ENCODE measurements at regions not wholly inside any gene's neighbourhood (a gene's known extent, or its start where the extent isn't known, plus 50 kb on each side); places are given as distances from the start of the nearest gene placed in this dataset.

- Histone ChIP-seq H3K36me3 (ENCODE audit: insufficient read depth, low read length) (no peaks in the 10 kb centered on the region), H3K4me3 (ENCODE audit: insufficient read depth, low read depth, low read length) (no peak overlapping the region), H3K4me2 (ENCODE audit: low read length) (no peak overlapping the region), H3K4me1 (ENCODE audit: insufficient read depth, low read length) (peaks cover 4% of the 10 kb centered on the region), H3K79me2 (ENCODE audit: insufficient read depth, low read length) (no peaks in the 10 kb centered on the region), H2AFZ (ENCODE audit: low read depth, low read length) (no peak overlapping the region), H3K27me3 (ENCODE audit: insufficient read depth, low read length) (no peaks in the 10 kb centered on the region), H3K9ac (ENCODE audit: low read length) (no peak overlapping the region), H3K9me3 (ENCODE audit: insufficient read depth, low read depth, low read length) (no peaks in the 10 kb centered on the region), H3K27ac (ENCODE audit: low read depth, low read length) (no peak overlapping the region), H4K20me1 (ENCODE audit: insufficient read depth, low read length) (no peaks in the 10 kb centered on the region)
- TF ChIP-seq CTCF (IDR thresholded peaks at IDR 0.05; ENCODE audit: insufficient read depth, low read depth, low read length) (no peak), EZH2 (IDR thresholded peaks at IDR 0.05; ENCODE audit: insufficient read depth, low read length) (no peak)
- Mint-ChIP-seq H3K36me3 (ENCODE audit: low read depth, unreplicated experiment) (no peaks in the 10 kb centered on the region), H3K9me3 (ENCODE audit: unreplicated experiment) (peaks cover 7% of the 10 kb centered on the region), H3K27me3 (ENCODE audit: low read depth, unreplicated experiment) (no peaks in the 10 kb centered on the region), H3K4me1 (ENCODE audit: low read depth, unreplicated experiment) (peaks cover 4% of the 10 kb centered on the region), H3K4me3 (ENCODE audit: unreplicated experiment) (no peak overlapping the region), H3K27ac (ENCODE audit: unreplicated experiment) (no peak overlapping the region)
- DNase-seq (ENCODE audit: low read depth) (no peak), FAIRE-seq (no peak)
These were observed 116.5 kb downstream of the BTG1 start for GRCh38 chr12:92029136-92029535.

GRCh38 chr12:92028441-92028709 is 117.3 kb downstream of the BTG1 start:
- Mint-ChIP-seq H3K27ac (ENCODE audit: unreplicated experiment) (no peak overlapping the region), H3K4me1 (ENCODE audit: low read depth, unreplicated experiment) (peaks cover 4% of the 10 kb centered on the region)
- no peak overlapping the region for H3K9ac ChIP-seq (ENCODE audit: low read length)

More at GRCh38 chr12:92028441-92028709, 117.3 kb downstream of the BTG1 start:
- no peak overlapping the region for H3K4me3 ChIP-seq (ENCODE audit: insufficient read depth, low read depth, low read length)
- H3K9me3 ChIP-seq (ENCODE audit: insufficient read depth, low read depth, low read length): no peaks in the 10 kb centered on the region
- TF ChIP-seq EZH2 (IDR thresholded peaks at IDR 0.05; ENCODE audit: insufficient read depth, low read length) (no peak), CTCF (IDR thresholded peaks at IDR 0.05; ENCODE audit: insufficient read depth, low read depth, low read length) (no peak)
- Mint-ChIP-seq H3K27me3 (ENCODE audit: low read depth, unreplicated experiment) (no peaks in the 10 kb centered on the region), H3K9me3 (ENCODE audit: unreplicated experiment) (peaks cover 5% of the 10 kb centered on the region), H3K36me3 (ENCODE audit: low read depth, unreplicated experiment) (no peaks in the 10 kb centered on the region), H3K4me3 (ENCODE audit: unreplicated experiment) (no peak overlapping the region)
- FAIRE-seq (no peak), DNase-seq (ENCODE audit: low read depth) (peak; percentile 64)
- H3K36me3 ChIP-seq (ENCODE audit: insufficient read depth, low read length): no peaks in the 10 kb centered on the region
- peaks cover 4% of the 10 kb centered on the region for H3K4me1 ChIP-seq (ENCODE audit: insufficient read depth, low read length)
- H2AFZ ChIP-seq (ENCODE audit: low read depth, low read length): no peak overlapping the region
- peak overlapping the region; percentile 18 for H3K4me2 ChIP-seq (ENCODE audit: low read length)
- H3K27me3 ChIP-seq (ENCODE audit: insufficient read depth, low read length): no peaks in the 10 kb centered on the region
- H3K27ac ChIP-seq (ENCODE audit: low read depth, low read length): no peak overlapping the region
- no peaks in the 10 kb centered on the region for H4K20me1 ChIP-seq (ENCODE audit: insufficient read depth, low read length)
- H3K79me2 ChIP-seq (ENCODE audit: insufficient read depth, low read length): no peaks in the 10 kb centered on the region
